GM10266 (cell line): ENCODE measurements at regions not wholly inside any gene's neighbourhood (a gene's known extent, or its start where the extent isn't known, plus 50 kb on each side); places are given as distances from the start of the nearest gene placed in this dataset.

Source experiments
- DNase-seq: peaks from one replicate; pipeline ENCODE4 v3.0.0; 2012; ENCODE audit errors: extremely low spot score
- CTCF ChIP-seq: IDR thresholded peaks from 2 replicates; pipeline ENCODE4 v1.5.1; 2012; ENCODE audit warnings: mild to moderate bottlenecking, low read depth; ENCODE audit not compliant: control insufficient read depth, insufficient read depth; ENCODE audit errors: missing control alignments

GRCh38 chr14:89524990-89525667 is 108.1 kb upstream of the FOXN3 start:
- DNase-seq: no peak
- no peak for TF ChIP-seq CTCF

GRCh38 chr14:89524412-89524811 is 107.4 kb upstream of the FOXN3 start:
- DNase-seq: no peak
- no peak for TF ChIP-seq CTCF

GRCh38 chr14:89521988-89522387 is 105.0 kb upstream of the FOXN3 start:
- no peak for TF ChIP-seq CTCF
- no peak for DNase-seq

GRCh38 chr14:89519040-89519439 is 102.0 kb upstream of the FOXN3 start:
- no peak for TF ChIP-seq CTCF
- no peak for DNase-seq

- no peak for TF ChIP-seq CTCF
Measured at GRCh38 chr14:89516173-89516572, 99.1 kb upstream of the FOXN3 start.

GRCh38 chr14:89514601-89515000 is 97.6 kb upstream of the FOXN3 start:
- no peak for TF ChIP-seq CTCF
- no peak for DNase-seq

More at GRCh38 chr14:89516173-89516572, 99.1 kb upstream of the FOXN3 start:
- no peak for DNase-seq

GRCh38 chr14:89509891-89510290 is 92.9 kb upstream of the FOXN3 start:
- no peak for TF ChIP-seq CTCF
- DNase-seq: no peak
